HFFc6 (cell line): ENCODE measurements at regions not wholly inside any gene's neighbourhood (a gene's known extent, or its start where the extent isn't known, plus 50 kb on each side); places are given as distances from the start of the nearest gene placed in this dataset.

Experiments used
- DNase-seq: peaks from one replicate; pipeline ENCODE4 v3.0.0-alpha.2; 2018
- H3K27ac Mint-ChIP-seq: 2 replicates; pipeline ENCODE4 v1.8.0; 2020; ENCODE audit warnings: mild to moderate bottlenecking, mixed read lengths
- H3K27me3 Mint-ChIP-seq: 2 replicates; pipeline ENCODE4 v1.8.0; 2021; ENCODE audit warnings: mild to moderate bottlenecking, moderate library complexity, mixed read lengths; ENCODE audit not compliant: insufficient read depth
- H3K36me3 Mint-ChIP-seq: 2 replicates; pipeline ENCODE4 v1.8.0; 2021; ENCODE audit warnings: low read depth, mixed read lengths
- H3K4me1 Mint-ChIP-seq: 2 replicates; pipeline ENCODE4 v1.8.0; 2020; ENCODE audit warnings: low read depth, mixed read lengths
- H3K4me3 Mint-ChIP-seq: 2 replicates; pipeline ENCODE4 v1.8.0; 2020; ENCODE audit warnings: mild to moderate bottlenecking, moderate library complexity, mixed read lengths
- H3K9me3 Mint-ChIP-seq: 2 replicates; pipeline ENCODE4 v1.8.0; 2020; ENCODE audit warnings: mild to moderate bottlenecking, mixed read lengths
- TF ChIP-seq, protein P1 (sequence below): fragments of 200-600 bp; sonication (generic); IDR thresholded peaks from 2 replicates; pipeline ENCODE4 v1.5.0; 2021; ENCODE audit warnings: antibody characterized with exemption, mild to moderate bottlenecking

DNA sequence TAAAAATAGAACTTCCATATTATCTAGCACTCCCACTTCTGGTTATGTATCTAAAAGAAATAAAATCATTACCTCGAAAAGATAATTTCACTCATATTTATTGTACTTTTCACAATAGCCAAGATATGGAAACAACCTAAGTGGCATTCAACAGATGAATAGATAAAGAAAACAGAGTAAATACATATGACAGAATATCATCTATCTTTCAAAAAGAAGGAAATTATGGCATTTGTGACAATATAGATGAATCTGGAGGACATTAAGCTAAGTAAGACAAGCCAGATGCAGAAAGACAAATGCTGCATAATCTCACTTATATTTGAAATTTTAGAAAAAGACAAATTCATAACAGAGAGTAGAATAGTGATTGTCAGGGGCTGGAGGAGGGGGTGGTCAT, 590.0 kb upstream of the ANO3 start:
- TF ChIP-seq, protein P1, sequence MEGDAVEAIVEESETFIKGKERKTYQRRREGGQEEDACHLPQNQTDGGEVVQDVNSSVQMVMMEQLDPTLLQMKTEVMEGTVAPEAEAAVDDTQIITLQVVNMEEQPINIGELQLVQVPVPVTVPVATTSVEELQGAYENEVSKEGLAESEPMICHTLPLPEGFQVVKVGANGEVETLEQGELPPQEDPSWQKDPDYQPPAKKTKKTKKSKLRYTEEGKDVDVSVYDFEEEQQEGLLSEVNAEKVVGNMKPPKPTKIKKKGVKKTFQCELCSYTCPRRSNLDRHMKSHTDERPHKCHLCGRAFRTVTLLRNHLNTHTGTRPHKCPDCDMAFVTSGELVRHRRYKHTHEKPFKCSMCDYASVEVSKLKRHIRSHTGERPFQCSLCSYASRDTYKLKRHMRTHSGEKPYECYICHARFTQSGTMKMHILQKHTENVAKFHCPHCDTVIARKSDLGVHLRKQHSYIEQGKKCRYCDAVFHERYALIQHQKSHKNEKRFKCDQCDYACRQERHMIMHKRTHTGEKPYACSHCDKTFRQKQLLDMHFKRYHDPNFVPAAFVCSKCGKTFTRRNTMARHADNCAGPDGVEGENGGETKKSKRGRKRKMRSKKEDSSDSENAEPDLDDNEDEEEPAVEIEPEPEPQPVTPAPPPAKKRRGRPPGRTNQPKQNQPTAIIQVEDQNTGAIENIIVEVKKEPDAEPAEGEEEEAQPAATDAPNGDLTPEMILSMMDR: no peak
- Mint-ChIP-seq H3K27ac (no peak overlapping the region), H3K9me3 (peaks cover 10% of the 10 kb centered on the region), H3K36me3 (no peaks in the 10 kb centered on the region), H3K27me3 (peaks cover 1% of the 10 kb centered on the region; the same call in 1 of the 2 replicates), H3K4me3 (no peak overlapping the region), H3K4me1 (no peaks in the 10 kb centered on the region)
- DNase-seq: no peak

DNA sequence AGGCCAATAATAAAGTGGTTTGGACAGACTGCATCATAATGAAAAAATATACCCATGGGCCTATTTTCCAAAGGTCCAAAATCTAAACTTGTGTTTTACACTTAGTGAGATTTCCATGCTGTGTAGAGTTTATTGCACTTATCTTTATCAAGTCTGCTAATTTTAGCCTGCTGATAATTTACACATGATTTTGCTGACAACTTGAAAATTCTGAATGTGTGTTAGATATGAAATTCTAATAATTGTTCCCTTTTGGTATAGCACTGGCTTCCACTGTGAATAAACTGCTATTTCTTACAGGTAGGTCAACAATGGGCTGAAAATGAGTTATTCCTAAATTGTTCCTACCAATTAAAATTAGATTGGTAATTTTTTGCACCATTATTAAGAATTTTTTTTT, 589.1 kb upstream of the ANO3 start:
- Mint-ChIP-seq H3K9me3 (peaks cover 10% of the 10 kb centered on the region), H3K4me1 (no peaks in the 10 kb centered on the region), H3K4me3 (no peak overlapping the region), H3K27me3 (peaks cover 1% of the 10 kb centered on the region; the same call in 1 of the 2 replicates), H3K36me3 (no peaks in the 10 kb centered on the region), H3K27ac (no peak overlapping the region)
- DNase-seq: no peak
- TF ChIP-seq, protein P1: no peak

DNA sequence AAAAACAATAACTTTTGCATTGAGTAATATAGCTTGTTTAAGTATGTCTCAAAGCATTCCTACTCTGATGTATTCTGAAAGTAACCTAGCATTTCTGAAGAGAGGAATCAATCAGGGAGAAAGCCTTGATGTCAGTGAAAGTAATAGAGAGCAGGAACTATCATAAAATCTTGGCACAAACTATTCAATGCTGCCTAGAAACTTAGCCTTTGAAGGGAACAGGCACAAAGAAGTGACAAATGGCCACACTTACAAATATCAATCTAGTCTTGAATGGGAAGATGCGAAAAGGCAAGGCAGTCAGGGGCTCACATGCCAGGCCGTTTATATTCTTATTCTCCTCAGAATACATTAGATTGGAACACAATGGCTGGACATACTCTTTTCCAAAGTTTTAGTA, 576.5 kb upstream of the ANO3 start:
- no peaks in the 10 kb centered on the region for H3K27me3 Mint-ChIP-seq
- no peak overlapping the region for H3K4me3 Mint-ChIP-seq
- no peaks in the 10 kb centered on the region for H3K36me3 Mint-ChIP-seq
- no peak overlapping the region for H3K27ac Mint-ChIP-seq
- H3K4me1 Mint-ChIP-seq: no peaks in the 10 kb centered on the region
- H3K9me3 Mint-ChIP-seq: peaks cover 46% of the 10 kb centered on the region
- TF ChIP-seq, protein P1: no peak
- DNase-seq: no peak

DNA sequence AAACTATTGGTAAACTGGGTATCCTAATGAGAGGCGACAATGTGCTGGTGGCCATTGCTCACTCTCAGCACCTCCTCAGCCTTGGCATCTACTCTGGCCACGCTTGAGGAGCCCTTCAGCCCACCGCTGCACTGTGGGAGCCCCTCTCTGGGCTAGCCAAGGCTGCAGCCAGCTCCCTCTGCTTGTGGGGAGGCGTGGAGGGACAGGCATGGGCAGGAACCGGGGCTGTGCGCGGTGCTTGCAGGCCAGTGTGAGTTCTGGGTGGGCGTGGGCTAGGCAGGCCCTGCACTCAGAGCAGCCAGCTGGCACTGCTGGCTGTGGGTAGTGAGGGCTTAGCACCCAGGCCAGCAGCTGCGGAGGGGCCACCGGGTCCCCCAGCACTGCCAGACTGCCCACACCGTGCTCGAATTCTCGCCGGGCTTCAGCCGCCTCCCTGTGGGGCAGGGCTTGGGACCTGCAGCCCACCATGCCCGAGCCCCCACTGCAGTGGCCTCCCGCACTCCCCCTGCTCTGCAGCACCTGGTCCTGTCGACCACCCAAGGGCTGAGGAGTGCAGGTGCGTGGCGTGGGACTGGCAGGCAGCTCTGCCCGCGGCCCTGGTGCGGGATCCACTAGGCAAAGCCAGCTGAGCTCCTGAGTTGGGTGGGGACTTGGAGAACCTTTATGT, 575.9 kb upstream of the ANO3 start:
- Mint-ChIP-seq H3K4me1 (no peaks in the 10 kb centered on the region), H3K27ac (no peak overlapping the region), H3K9me3 (peaks cover 52% of the 10 kb centered on the region), H3K27me3 (no peaks in the 10 kb centered on the region), H3K4me3 (no peak overlapping the region), H3K36me3 (peaks cover 3% of the 10 kb centered on the region; the same call in 1 of the 2 replicates)
- TF ChIP-seq, protein P1: no peak
- DNase-seq: no peak

DNA sequence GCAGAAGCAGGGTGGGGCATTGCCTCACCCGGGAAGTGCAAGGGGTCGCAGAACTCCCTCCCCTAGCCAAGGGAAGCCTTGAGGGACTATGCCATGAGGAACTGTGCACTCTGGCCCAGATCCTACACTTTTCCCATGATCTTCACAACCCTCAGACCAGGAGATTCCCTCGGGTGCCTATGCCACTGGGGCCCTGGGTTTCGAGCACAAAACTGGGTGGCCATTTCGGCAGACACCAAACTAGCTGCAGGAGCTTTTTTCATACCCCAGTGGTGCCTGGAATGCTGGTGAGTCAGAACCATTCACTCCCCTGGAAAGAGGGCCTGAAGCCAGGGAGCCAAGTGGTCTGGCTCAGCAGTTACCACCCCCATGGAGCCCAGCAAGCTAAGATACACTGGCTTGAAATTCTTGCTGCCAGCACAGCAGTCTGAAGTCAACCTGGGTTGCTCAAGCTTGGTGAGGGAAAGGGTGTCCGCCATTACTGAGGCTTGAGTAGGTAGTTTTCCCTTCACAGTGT, 573.7 kb upstream of the ANO3 start:
- H3K27ac Mint-ChIP-seq: no peak overlapping the region

More for the DNA sequence above, 573.7 kb upstream of the ANO3 start:
- Mint-ChIP-seq H3K4me1 (no peaks in the 10 kb centered on the region), H3K36me3 (peaks cover 6% of the 10 kb centered on the region; the same call in 1 of the 2 replicates), H3K9me3 (peaks cover 63% of the 10 kb centered on the region), H3K4me3 (no peak overlapping the region), H3K27me3 (no peaks in the 10 kb centered on the region)
- no peak for DNase-seq
- TF ChIP-seq, protein P1: no peak
